ENCODE measurements at regions not wholly inside any gene's neighbourhood (a gene's known extent, or its start where the extent isn't known, plus 50 kb on each side); places are given as distances from the start of the nearest gene placed in this dataset.

DNA sequence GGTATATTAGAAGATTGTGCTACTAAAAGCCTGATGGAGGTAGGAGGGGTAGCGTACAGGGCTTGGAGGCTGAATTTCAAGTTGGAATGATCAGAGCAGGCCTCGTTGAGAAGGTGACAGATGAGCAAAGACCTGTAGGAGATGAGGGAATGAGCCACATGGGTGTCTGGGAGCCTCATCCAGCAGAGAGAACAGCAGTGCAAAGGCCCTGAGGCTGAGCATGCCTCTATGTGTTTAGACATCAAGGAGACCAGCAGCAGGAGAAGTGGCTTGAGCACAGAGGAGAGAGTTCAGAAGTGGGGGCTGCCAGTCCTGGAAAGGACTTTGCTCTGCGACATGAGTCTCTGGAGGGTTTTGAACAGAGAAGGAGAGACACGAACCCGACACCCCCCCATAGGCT lies 111.7 kb downstream of the TMEM130 start:
- H4K20me1 ChIP-seq (replicated peaks; ENCODE audit: insufficient read depth) = no peaks in the 10 kb centered on the region
- DNase-seq (ENCODE audit: low spot score) (no peak), ATAC-seq (no peak)
- H3K36me3 Mint-ChIP-seq (ENCODE audit: low read depth) = no peaks in the 10 kb centered on the region
- H3K27me3 ChIP-seq (ENCODE audit: insufficient read depth) = no peaks in the 10 kb centered on the region
- H3F3A ChIP-seq (replicated peaks; ENCODE audit: low read depth) = no peaks in the 10 kb centered on the region
- H2AFZ ChIP-seq = no peak overlapping the region
- no peak overlapping the region for H3K4me2 ChIP-seq
- H3K27me3 Mint-ChIP-seq (ENCODE audit: insufficient read depth, low read depth, poor library complexity) = peaks cover 3% of the 10 kb centered on the region
- H3K4me3 Mint-ChIP-seq = no peak overlapping the region
- H3K9me2 ChIP-seq (ENCODE audit: insufficient read depth) = no peaks in the 10 kb centered on the region
- no peak overlapping the region for H3K4me3 ChIP-seq
- H3K27ac ChIP-seq (ENCODE audit: low read depth) = no peak overlapping the region
- H3K4me1 Mint-ChIP-seq = no peaks in the 10 kb centered on the region; the same call in 2 of the 3 replicates
- no peak overlapping the region for H3K27ac Mint-ChIP-seq
- no peaks in the 10 kb centered on the region for H3K4me1 ChIP-seq (ENCODE audit: insufficient read depth)
- no peaks in the 10 kb centered on the region for H3K36me3 ChIP-seq (ENCODE audit: insufficient read depth)
- no peaks in the 10 kb centered on the region; the same call in 2 of the 3 replicates for H3K9me3 Mint-ChIP-seq
- no peaks in the 10 kb centered on the region for H3K79me2 ChIP-seq (replicated peaks; ENCODE audit: insufficient read depth)
- TF ChIP-seq, protein P1, sequence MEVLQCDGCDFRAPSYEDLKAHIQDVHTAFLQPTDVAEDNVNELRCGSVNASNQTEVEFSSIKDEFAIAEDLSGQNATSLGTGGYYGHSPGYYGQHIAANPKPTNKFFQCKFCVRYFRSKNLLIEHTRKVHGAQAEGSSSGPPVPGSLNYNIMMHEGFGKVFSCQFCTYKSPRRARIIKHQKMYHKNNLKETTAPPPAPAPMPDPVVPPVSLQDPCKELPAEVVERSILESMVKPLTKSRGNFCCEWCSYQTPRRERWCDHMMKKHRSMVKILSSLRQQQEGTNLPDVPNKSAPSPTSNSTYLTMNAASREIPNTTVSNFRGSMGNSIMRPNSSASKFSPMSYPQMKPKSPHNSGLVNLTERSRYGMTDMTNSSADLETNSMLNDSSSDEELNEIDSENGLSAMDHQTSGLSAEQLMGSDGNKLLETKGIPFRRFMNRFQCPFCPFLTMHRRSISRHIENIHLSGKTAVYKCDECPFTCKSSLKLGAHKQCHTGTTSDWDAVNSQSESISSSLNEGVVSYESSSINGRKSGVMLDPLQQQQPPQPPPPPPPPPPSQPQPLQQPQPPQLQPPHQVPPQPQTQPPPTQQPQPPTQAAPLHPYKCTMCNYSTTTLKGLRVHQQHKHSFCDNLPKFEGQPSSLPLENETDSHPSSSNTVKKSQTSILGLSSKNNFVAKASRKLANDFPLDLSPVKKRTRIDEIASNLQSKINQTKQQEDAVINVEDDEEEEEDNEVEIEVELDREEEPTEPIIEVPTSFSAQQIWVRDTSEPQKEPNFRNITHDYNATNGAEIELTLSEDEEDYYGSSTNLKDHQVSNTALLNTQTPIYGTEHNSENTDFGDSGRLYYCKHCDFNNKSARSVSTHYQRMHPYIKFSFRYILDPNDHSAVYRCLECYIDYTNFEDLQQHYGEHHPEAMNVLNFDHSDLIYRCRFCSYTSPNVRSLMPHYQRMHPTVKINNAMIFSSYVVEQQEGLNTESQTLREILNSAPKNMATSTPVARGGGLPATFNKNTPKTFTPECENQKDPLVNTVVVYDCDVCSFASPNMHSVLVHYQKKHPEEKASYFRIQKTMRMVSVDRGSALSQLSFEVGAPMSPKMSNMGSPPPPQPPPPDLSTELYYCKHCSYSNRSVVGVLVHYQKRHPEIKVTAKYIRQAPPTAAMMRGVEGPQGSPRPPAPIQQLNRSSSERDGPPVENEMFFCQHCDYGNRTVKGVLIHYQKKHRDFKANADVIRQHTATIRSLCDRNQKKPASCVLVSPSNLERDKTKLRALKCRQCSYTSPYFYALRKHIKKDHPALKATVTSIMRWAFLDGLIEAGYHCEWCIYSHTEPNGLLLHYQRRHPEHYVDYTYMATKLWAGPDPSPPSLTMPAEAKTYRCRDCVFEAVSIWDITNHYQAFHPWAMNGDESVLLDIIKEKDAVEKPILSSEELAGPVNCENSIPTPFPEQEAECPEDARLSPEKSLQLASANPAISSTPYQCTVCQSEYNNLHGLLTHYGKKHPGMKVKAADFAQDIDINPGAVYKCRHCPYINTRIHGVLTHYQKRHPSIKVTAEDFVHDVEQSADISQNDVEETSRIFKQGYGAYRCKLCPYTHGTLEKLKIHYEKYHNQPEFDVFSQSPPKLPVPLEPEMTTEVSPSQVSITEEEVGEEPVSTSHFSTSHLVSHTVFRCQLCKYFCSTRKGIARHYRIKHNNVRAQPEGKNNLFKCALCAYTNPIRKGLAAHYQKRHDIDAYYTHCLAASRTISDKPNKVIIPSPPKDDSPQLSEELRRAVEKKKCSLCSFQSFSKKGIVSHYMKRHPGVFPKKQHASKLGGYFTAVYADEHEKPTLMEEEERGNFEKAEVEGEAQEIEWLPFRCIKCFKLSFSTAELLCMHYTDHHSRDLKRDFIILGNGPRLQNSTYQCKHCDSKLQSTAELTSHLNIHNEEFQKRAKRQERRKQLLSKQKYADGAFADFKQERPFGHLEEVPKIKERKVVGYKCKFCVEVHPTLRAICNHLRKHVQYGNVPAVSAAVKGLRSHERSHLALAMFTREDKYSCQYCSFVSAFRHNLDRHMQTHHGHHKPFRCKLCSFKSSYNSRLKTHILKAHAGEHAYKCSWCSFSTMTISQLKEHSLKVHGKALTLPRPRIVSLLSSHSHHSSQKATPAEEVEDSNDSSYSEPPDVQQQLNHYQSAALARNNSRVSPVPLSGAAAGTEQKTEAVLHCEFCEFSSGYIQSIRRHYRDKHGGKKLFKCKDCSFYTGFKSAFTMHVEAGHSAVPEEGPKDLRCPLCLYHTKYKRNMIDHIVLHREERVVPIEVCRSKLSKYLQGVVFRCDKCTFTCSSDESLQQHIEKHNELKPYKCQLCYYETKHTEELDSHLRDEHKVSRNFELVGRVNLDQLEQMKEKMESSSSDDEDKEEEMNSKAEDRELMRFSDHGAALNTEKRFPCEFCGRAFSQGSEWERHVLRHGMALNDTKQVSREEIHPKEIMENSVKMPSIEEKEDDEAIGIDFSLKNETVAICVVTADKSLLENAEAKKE (CRISPR knock-in tag; IDR thresholded peaks at IDR 0.05) = no peak
- TF ChIP-seq ZNF114 (CRISPR knock-in tag; IDR thresholded peaks at IDR 0.05) (no peak), REST (IDR thresholded peaks at IDR 0.05; ENCODE audit: unreplicated experiment) (no peak), POLR2AphosphoS5 (IDR thresholded peaks at IDR 0.05; ENCODE audit: low read depth) (no peak), CREB1 (CRISPR knock-in tag; IDR thresholded peaks at IDR 0.05; ENCODE audit: low read depth) (no peak), EZH2phosphoT487 (IDR thresholded peaks at IDR 0.05; ENCODE audit: unreplicated experiment) (no peak), STAT1 (IDR thresholded peaks at IDR 0.05; ENCODE audit: unreplicated experiment) (no peak), EZH2 (IDR thresholded peaks at IDR 0.05; ENCODE audit: low read depth, unreplicated experiment) (no peak), ZNF331 (CRISPR knock-in tag; IDR thresholded peaks at IDR 0.05; ENCODE audit: low read depth) (no peak), NANOG (IDR thresholded peaks at IDR 0.05; ENCODE audit: borderline replicate concordance) (no peak), JUNB (IDR thresholded peaks at IDR 0.05; ENCODE audit: unreplicated experiment) (no peak)
- TF ChIP-seq, protein P2, sequence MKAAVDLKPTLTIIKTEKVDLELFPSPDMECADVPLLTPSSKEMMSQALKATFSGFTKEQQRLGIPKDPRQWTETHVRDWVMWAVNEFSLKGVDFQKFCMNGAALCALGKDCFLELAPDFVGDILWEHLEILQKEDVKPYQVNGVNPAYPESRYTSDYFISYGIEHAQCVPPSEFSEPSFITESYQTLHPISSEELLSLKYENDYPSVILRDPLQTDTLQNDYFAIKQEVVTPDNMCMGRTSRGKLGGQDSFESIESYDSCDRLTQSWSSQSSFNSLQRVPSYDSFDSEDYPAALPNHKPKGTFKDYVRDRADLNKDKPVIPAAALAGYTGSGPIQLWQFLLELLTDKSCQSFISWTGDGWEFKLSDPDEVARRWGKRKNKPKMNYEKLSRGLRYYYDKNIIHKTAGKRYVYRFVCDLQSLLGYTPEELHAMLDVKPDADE (IDR thresholded peaks at IDR 0.05) = no peak
- TF ChIP-seq, protein P3, sequence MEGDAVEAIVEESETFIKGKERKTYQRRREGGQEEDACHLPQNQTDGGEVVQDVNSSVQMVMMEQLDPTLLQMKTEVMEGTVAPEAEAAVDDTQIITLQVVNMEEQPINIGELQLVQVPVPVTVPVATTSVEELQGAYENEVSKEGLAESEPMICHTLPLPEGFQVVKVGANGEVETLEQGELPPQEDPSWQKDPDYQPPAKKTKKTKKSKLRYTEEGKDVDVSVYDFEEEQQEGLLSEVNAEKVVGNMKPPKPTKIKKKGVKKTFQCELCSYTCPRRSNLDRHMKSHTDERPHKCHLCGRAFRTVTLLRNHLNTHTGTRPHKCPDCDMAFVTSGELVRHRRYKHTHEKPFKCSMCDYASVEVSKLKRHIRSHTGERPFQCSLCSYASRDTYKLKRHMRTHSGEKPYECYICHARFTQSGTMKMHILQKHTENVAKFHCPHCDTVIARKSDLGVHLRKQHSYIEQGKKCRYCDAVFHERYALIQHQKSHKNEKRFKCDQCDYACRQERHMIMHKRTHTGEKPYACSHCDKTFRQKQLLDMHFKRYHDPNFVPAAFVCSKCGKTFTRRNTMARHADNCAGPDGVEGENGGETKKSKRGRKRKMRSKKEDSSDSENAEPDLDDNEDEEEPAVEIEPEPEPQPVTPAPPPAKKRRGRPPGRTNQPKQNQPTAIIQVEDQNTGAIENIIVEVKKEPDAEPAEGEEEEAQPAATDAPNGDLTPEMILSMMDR (conservative IDR thresholded peaks at IDR 0.05; ENCODE audit: low read depth in 2 of 2) = no peak
